Common myeloid progenitor, CD34-positive (primary cell): ENCODE measurements at regions not wholly inside any gene's neighbourhood (a gene's known extent, or its start where the extent isn't known, plus 50 kb on each side); places are given as distances from the start of the nearest gene placed in this dataset.
A peak's percentile ranks its signal among the peaks of the same experiment; 100 is the strongest.

Source experiments
- CTCF ChIA-PET: fragments of 350-600 bp; sonication (Branson Sonifier 250); formaldehyde crosslinking; loops from one replicate; lab custom pipeline; 2021; ENCODE audit warnings: antibody characterized with exemption; lab: Charles Lee
- POLR2A ChIA-PET: fragments of 350-600 bp; sonication (Branson Sonifier 250); formaldehyde crosslinking; loops from one replicate; lab custom pipeline; 2021; ENCODE audit warnings: antibody characterized with exemption; lab: Charles Lee
- DNase-seq, 3 donors: peaks; one replicate each; pipeline versions ENCODE4 v3.0.0 to v3.0.0-alpha.2; 2013
- H3K27ac ChIP-seq, 2 experiments: 1 replicate in 1 of 2; 2 replicates in 1 of 2; pipeline ENCODE4 v1.7.0; 2013; ENCODE audit warnings: inconsistent platforms in 2 of 2, low read length in 2 of 2, mild to moderate bottlenecking in 2 of 2, low read depth in 1 of 2, moderate library complexity in 1 of 2; ENCODE audit not compliant: severe bottlenecking in 2 of 2, insufficient read depth in 1 of 2, poor library complexity in 1 of 2
- H3K27me3 ChIP-seq, 5 experiments: replicated peaks in 2 of 5; 1 replicate in 3 of 5; 2 replicates in 2 of 5; pipeline versions ENCODE4 v1.6.1 to v1.7.0; 2013; ENCODE audit warnings: low read length in 4 of 5, mild to moderate bottlenecking in 2 of 5, moderate library complexity in 2 of 5, inconsistent platforms in 1 of 5; ENCODE audit not compliant: insufficient read depth in 5 of 5, control insufficient read depth in 4 of 5
- H3K36me3 ChIP-seq, 4 experiments: 1 replicate in 2 of 4; 2 replicates in 2 of 4; pipeline versions ENCODE4 v1.6.1 to v1.7.0; 2013; ENCODE audit warnings: low read length in 3 of 4, control low read depth in 1 of 4, mild to moderate bottlenecking in 1 of 4; ENCODE audit not compliant: control insufficient read depth in 4 of 4, insufficient read depth in 4 of 4
- H3K4me1 ChIP-seq, 4 experiments: 1 replicate in 3 of 4; 2 replicates in 1 of 4; pipeline versions ENCODE4 v1.6.1 to v1.7.1; 2013; ENCODE audit warnings: low read length in 3 of 4, mild to moderate bottlenecking in 3 of 4, control low read depth in 1 of 4, inconsistent platforms in 1 of 4, moderate library complexity in 1 of 4; ENCODE audit not compliant: control insufficient read depth in 4 of 4, insufficient read depth in 4 of 4; ENCODE audit errors: control extremely low read depth in 1 of 4
- H3K4me3 ChIP-seq, 7 experiments: 1 replicate in 4 of 7; 2 replicates in 3 of 7; pipeline versions ENCODE4 v1.5.1 to v1.7.0; 2013; ENCODE audit warnings: mild to moderate bottlenecking in 7 of 7, low read length in 6 of 7, moderate library complexity in 6 of 7, inconsistent platforms in 2 of 7, low read depth in 2 of 7, control low read depth in 1 of 7; ENCODE audit not compliant: insufficient read depth in 4 of 7, control insufficient read depth in 1 of 7; ENCODE audit errors: extremely low read depth in 1 of 7
- H3K9me3 ChIP-seq, 5 experiments: 1 replicate in 4 of 5; 2 replicates in 1 of 5; pipeline versions ENCODE4 v1.6.1 to v1.7.1; 2013; ENCODE audit warnings: low read length in 4 of 5, mild to moderate bottlenecking in 2 of 5, inconsistent platforms in 1 of 5, low read depth in 1 of 5, moderate library complexity in 1 of 5; ENCODE audit not compliant: control insufficient read depth in 4 of 5, insufficient read depth in 2 of 5; ENCODE audit errors: control extremely low read depth in 1 of 5
- WGBS: methylation state at CpG from one replicate; pipeline ENCODE4 v1.1.5; 2013; ENCODE audit not compliant: insufficient coverage; 5-methylcytosine and 5-hydroxymethylcytosine counted together

DNA sequence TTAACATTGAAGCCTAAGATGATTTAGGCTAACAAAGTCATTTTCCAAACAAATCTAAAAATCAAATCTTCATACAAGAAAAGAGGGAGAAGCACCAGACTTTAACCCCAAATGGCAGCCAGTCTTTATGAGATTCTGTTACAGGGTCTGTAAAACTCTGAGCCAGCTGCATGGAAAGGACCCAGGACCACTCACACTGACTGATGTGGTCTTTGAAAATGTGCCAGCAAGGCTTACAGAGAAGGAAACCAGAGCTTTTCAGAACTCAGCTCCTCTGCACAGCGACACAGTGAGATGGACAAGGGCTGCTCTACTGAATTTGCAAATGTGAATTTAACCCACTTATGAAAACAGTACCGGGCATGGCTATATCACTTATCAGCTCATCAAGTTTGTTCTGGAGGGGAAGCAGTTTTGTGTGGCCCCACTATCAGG lies 98.8 kb upstream of the SERP2 start:
- peak overlapping the region; percentile 59 to 76 for H3K27ac ChIP-seq
- no peaks in the 10 kb centered on the region for H3K9me3 ChIP-seq
- WGBS = no CpG with 5 or more reads among the region's 2 CpGs
- DNase-seq = peak in 2 of 3 donors; percentile 46 to 51
- CTCF ChIA-PET = interaction anchor here (0.6 to 2.3 kb wide), 8 partner anchors 9 to 162 kb away, joined by 3 to 11 read pairs (median 4); no protein-coding TSS in a partner anchor
- peaks cover 11 to 48% (median 34%) of the 10 kb centered on the region in 4 experiments for H3K4me1 ChIP-seq
- no peaks in the 10 kb centered on the region for H3K27me3 ChIP-seq
- peak overlapping the region in 3 of 7 experiments; percentile 26 to 62 (median 29) for H3K4me3 ChIP-seq
- H3K36me3 ChIP-seq = no peaks in the 10 kb centered on the region
- POLR2A ChIA-PET = interaction anchor here (1.5 kb wide), 1 partner anchor 161 kb away, joined by 6 read pairs; no protein-coding TSS in a partner anchor

DNA sequence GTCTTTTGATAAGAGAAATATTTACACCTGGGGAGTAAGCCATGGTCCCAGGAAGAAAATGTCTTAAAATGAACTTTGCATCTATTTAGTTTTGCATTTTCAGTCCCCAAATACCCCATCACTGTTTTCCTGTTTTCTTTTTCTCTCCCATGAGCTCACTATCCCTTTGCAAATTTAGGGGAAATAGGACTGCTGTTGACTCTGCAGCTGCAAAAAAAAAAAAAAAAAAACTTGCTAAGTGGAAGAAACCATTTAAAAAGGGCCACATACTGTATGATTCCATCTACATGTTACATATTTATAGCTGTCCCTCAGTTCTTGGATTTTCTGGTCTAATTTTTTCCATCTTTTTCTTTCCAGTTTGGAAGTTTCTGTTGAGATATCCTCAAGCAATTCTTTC lies 98.2 kb upstream of the SERP2 start:
- H3K4me1 ChIP-seq = peaks cover 11 to 48% (median 34%) of the 10 kb centered on the region in 4 experiments
- no peak overlapping the region for H3K27ac ChIP-seq
- ChIA-PET POLR2A (interaction anchor here (0.6 kb wide), 1 partner anchor 1504 kb away, joined by 5 read pairs; no protein-coding TSS in a partner anchor), CTCF (interaction anchor here (0.6 to 2.3 kb wide), 7 partner anchors 10 to 162 kb away, joined by 3 to 11 read pairs (median 5); no protein-coding TSS in a partner anchor)
- H3K9me3 ChIP-seq = no peaks in the 10 kb centered on the region
- no peaks in the 10 kb centered on the region for H3K36me3 ChIP-seq
- no peak for DNase-seq
- H3K4me3 ChIP-seq = peak overlapping the region in 1 of 7 experiments; percentile 62
- no peaks in the 10 kb centered on the region for H3K27me3 ChIP-seq

DNA sequence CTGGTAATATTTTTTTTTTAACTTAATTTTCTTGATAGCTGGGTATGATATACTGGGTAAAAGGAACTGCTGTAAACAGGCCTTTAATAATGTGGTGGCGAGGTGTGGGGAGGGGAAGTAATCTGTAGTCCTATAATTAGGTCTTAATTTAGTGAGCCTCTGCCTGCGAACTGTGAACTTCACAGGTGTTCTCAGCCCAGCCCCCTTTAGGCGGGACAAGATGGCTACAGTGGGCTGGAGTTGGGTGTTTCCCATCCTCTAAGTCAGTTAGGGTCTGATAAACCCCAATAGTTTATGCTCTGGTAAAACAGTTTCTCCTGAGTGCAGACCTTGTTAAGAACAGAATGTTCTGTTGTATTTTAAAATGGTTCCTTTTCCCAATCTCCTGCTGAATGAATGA lies 97.6 kb upstream of the SERP2 start:
- peak in 1 of 3 donors; percentile 58 for DNase-seq
- ChIA-PET POLR2A (interaction anchor here (0.6 kb wide), 1 partner anchor 1503 kb away, joined by 5 read pairs; no protein-coding TSS in a partner anchor), CTCF (no interaction called here)
- Histone ChIP-seq H3K27ac (no peak overlapping the region), H3K36me3 (no peaks in the 10 kb centered on the region), H3K9me3 (no peaks in the 10 kb centered on the region), H3K4me1 (peaks cover 11 to 43% (median 34%) of the 10 kb centered on the region in 4 experiments), H3K4me3 (no peak overlapping the region), H3K27me3 (no peaks in the 10 kb centered on the region)
- 72% methylated on average over 2 of the region's 3 CpGs for WGBS

DNA sequence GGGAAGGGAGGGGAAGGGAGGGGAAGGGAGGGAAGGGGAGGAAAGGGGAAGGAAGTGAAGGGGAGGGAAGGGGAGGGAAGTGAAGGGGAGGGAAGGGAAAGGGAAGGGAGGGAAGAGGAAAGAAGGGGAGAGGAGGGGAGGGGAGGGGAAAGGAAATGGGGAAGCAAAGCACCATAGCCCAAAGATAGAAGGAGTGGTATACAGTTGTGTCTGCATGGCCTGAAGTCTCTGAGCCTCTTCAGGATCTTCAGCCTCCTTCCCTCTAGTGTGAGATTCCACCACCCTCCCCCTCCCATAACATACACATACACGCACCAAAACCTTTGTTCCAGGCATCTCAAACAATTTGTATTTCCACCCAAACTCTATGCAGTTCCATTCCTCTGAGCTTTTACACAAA lies 96.2 kb upstream of the SERP2 start:
- no peak overlapping the region for H3K27ac ChIP-seq
- peaks cover 11 to 41% (median 34%) of the 10 kb centered on the region in 4 experiments for H3K4me1 ChIP-seq
- 100% methylated on average over 1 of the region's 1 CpG for WGBS
- H3K4me3 ChIP-seq = no peak overlapping the region
- no peak for DNase-seq
- no peaks in the 10 kb centered on the region for H3K9me3 ChIP-seq
- H3K36me3 ChIP-seq = no peaks in the 10 kb centered on the region
- POLR2A ChIA-PET = no interaction called here
- H3K27me3 ChIP-seq = no peaks in the 10 kb centered on the region
- CTCF ChIA-PET = no interaction called here

DNA sequence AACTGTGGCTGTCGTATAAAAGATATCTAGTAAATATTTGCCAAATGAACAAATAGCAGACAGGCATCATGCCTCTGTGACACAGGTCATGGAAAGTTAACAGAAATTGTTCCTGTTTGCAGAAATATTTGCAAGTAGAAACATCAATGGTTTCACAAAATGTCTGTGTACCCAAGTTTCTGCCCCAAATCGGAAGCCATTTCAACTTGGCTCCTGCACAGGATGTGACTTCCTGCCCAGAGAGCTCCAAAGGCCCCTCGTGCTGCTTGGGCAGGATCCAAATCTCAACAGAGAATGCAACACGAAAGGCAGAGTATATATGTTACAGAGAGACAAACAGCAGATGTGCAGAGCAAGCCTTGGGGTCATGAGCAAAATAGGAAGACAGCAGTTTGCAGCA lies 95.5 kb upstream of the SERP2 start:
- H3K36me3 ChIP-seq = no peaks in the 10 kb centered on the region
- CTCF ChIA-PET = interaction anchor here (0.9 to 1.7 kb wide), 3 partner anchors 9 to 125 kb away, joined by 3 to 10 read pairs (median 3); no protein-coding TSS in a partner anchor
- no peak overlapping the region for H3K27ac ChIP-seq
- DNase-seq = peak in 1 of 3 donors; percentile 44
- no peaks in the 10 kb centered on the region for H3K27me3 ChIP-seq
- POLR2A ChIA-PET = no interaction called here
- whole genome bisulfite sequencing = 5% methylated on average over 2 of the region's 4 CpGs
- H3K4me1 ChIP-seq = peaks cover 11 to 41% (median 34%) of the 10 kb centered on the region in 4 experiments
- no peak overlapping the region for H3K4me3 ChIP-seq
- no peaks in the 10 kb centered on the region for H3K9me3 ChIP-seq

DNA sequence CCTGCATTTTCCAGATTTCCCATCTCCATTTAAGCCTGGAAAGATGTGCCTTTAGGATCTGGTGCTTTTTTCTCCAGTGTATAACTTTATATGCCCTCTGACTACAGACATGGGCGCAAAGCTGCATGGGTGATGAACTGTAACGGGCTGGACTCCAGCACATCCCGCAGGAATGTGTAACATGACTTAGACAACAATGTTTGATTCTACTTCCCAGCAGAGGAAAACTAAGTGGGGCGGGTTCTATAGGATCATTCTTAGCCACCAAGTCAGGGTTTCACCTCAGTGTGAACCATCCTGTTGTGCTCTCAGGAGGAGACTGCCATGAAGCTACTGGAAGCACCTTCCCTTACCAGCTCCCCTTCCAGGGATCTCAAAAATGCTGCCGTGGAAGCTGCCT lies 93.2 kb upstream of the SERP2 start:
- ChIA-PET POLR2A (no interaction called here), CTCF (interaction anchor here (1.5 kb wide), 1 partner anchor 54 kb away, joined by 4 read pairs; no protein-coding TSS in a partner anchor)
- Histone ChIP-seq H3K4me3 (no peak overlapping the region), H3K36me3 (no peaks in the 10 kb centered on the region), H3K27me3 (no peaks in the 10 kb centered on the region), H3K9me3 (no peaks in the 10 kb centered on the region), H3K4me1 (peaks cover 2 to 26% (median 18%) of the 10 kb centered on the region in 4 experiments), H3K27ac (no peak overlapping the region)
- no peak for DNase-seq
- 93% methylated on average over 5 of the region's 5 CpGs for WGBS

DNA sequence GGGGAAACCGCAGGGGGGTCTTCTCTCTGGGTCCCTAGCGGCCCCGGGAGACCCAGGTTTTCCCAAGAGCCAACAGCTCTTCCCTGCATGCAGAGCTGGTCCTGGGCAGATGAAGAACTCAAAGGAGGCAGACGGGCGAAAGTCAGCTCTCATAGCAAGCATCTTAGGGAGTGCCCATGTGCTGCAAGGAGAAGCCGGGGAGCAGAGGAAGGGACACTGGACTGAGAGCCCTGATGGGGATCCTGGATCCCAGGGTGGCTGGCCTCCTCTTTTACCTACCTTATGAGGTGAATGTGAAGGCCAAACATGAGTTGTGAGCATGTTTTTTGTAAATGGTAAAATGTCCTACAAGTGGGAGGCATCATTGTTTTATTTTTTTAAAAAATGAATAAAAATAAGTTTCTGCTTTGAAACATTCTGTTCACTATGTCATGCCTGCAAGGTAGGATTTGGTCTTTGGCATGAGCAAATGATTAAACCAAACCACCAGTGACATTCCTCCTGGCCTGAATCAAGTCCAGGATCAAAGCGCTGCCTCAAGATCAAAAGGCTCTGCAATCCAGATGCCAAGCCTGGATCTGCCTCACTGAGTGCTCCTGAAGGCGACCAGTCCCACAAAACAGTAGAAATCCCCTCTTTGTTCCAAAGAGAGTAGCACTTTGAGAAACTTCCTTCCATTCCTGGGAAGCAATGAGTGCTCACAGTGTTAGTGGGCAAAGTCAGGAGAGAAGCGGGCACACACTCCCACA lies 92.2 kb upstream of the SERP2 start:
- DNase-seq = no peak
- 97% methylated on average over 7 of the region's 9 CpGs for WGBS
- Histone ChIP-seq H3K36me3 (no peaks in the 10 kb centered on the region), H3K4me1 (peaks cover 0 to 17% (median 13%) of the 10 kb centered on the region in 4 experiments), H3K9me3 (no peaks in the 10 kb centered on the region), H3K4me3 (no peak overlapping the region), H3K27me3 (no peaks in the 10 kb centered on the region), H3K27ac (no peak overlapping the region)
- ChIA-PET CTCF (no interaction called here), POLR2A (no interaction called here)
